ENCODE measurements at regions not wholly inside any gene's neighbourhood (a gene's known extent, or its start where the extent isn't known, plus 50 kb on each side); places are given as distances from the start of the nearest gene placed in this dataset.

DNA sequence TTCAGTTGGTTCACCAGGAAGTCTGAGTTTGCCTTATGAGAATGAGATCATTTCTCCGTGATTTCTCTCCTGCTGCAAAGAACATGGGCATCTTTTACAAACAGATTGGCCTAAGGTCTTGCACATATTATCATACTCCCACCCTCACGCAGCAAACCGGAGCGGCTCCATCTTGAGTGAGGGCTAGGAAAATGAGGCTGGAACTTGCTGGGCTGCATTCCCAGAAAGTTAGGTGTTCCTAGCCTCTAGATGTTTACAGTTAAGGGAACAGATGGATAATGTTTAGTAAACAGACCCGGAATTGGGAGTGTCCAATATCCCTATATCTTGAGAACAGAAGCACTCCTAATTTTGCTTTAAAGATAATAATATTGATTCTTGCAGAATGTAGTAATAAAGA, 247.9 kb upstream of the VCX3A start:
- Mint-ChIP-seq H3K36me3 (ENCODE audit: low read depth) (no peaks in the 10 kb centered on the region), H3K27ac (no peak overlapping the region), H3K9me3 (no peaks in the 10 kb centered on the region), H3K4me3 (no peak overlapping the region), H3K27me3 (no peaks in the 10 kb centered on the region), H3K4me1 (ENCODE audit: low read depth) (no peaks in the 10 kb centered on the region)
- DNase-seq (no peak), ATAC-seq (no peak)
- TF ChIP-seq, protein P1, sequence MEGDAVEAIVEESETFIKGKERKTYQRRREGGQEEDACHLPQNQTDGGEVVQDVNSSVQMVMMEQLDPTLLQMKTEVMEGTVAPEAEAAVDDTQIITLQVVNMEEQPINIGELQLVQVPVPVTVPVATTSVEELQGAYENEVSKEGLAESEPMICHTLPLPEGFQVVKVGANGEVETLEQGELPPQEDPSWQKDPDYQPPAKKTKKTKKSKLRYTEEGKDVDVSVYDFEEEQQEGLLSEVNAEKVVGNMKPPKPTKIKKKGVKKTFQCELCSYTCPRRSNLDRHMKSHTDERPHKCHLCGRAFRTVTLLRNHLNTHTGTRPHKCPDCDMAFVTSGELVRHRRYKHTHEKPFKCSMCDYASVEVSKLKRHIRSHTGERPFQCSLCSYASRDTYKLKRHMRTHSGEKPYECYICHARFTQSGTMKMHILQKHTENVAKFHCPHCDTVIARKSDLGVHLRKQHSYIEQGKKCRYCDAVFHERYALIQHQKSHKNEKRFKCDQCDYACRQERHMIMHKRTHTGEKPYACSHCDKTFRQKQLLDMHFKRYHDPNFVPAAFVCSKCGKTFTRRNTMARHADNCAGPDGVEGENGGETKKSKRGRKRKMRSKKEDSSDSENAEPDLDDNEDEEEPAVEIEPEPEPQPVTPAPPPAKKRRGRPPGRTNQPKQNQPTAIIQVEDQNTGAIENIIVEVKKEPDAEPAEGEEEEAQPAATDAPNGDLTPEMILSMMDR (IDR thresholded peaks at IDR 0.05) = no peak
- CTCF ChIA-PET = no interaction called here
- POLR2A ChIA-PET = no interaction called here
- intact Hi-C loops (cut with micrococcal nuclease) = no loop called here

DNA sequence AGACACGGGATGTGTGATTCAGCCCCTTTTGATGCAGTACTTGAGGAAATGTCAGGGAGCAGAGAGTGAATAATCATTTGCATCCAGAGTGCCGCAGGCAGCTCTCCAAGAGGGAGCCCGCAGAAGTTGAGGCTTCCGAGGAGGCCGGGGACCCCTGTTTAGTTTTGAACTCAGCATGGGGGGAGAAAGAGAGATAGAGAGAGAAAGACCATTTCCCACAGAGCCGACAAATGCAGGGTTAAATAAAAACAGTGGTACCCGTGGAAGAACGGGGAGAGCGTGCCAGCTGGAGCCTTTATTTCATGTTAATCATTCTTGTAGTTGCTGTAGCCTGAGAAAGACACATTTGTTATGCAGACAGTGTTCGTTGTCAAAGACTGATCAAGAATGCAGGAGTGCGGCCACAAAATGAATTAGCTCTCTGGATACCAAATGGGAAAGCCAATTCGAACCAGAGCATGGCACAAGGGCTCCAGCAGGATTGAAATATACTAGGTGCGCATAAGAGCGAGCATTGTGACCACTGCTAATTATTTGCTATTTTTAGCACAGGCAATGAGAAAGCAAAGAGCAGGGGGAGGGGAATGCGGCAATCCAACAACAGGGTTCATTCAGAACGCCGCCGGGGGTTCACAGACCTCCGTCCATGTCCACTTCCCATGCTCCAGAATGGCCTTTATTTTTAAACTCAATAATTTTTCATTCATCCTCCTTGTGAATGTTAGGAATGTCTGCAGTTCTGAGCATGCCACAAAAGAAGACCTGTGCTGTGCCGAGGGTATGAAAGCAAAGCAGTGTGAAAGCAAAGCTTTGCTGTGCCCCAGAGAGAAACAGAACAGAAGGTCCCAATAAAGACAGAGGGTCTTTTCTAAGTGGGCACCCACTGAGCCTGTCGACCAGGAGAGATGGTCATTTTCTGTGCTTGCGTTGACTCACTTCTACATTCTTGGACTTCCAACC, 243.9 kb upstream of the VCX3A start:
- Mint-ChIP-seq H3K4me3 (no peak overlapping the region), H3K27me3 (no peaks in the 10 kb centered on the region), H3K4me1 (ENCODE audit: low read depth) (no peaks in the 10 kb centered on the region), H3K9me3 (no peaks in the 10 kb centered on the region), H3K36me3 (ENCODE audit: low read depth) (no peaks in the 10 kb centered on the region), H3K27ac (no peak overlapping the region)
- CTCF ChIA-PET = no interaction called here
- intact Hi-C loops (cut with micrococcal nuclease) = no loop called here
- POLR2A ChIA-PET = no interaction called here
- ATAC-seq = no peak
- no peak for DNase-seq
- TF ChIP-seq, protein P1 (IDR thresholded peaks at IDR 0.05) = no peak

DNA sequence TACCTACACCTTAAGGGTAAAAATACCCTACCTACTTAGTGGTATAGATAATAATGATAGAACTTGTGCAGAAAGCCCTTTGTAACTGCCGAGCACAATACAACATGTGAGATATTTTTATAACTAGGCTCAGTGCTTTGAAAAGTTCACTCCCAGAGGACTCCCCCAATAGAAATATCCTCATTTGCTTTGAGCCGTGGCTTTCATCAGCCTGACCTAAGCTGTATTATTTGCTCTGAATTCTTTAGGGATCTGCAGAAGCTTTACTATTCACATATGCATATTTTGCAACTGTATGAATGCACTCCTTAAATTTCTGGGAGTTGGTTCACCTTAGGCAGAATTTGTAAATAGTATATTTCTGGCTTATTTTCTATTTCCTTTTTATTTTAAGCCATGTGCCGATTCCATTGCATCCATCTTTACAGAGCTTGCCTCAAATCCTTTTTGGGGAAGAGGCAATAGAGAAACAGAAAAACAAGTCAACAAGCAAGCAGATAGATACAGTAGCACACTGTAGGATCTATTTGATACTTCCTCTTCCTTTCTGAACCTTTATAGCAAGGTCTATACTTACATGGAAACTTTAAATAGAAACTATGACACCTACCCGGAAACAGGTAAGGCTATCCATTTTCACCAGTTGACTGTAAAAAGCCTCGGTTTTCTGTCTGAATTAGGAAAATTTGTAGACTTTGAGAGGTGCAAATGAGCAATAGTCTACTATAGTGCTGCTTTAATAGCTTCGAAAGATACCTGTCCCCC, 242.5 kb upstream of the VCX3A start:
- no peak overlapping the region for H3K4me3 Mint-ChIP-seq
- POLR2A ChIA-PET = no interaction called here
- DNase-seq = no peak
- no peaks in the 10 kb centered on the region for H3K9me3 Mint-ChIP-seq
- no peaks in the 10 kb centered on the region for H3K4me1 Mint-ChIP-seq (ENCODE audit: low read depth)
- H3K27me3 Mint-ChIP-seq = no peaks in the 10 kb centered on the region
- intact Hi-C loops (cut with micrococcal nuclease) = no loop called here
- H3K27ac Mint-ChIP-seq = no peak overlapping the region
- H3K36me3 Mint-ChIP-seq (ENCODE audit: low read depth) = no peaks in the 10 kb centered on the region
- CTCF ChIA-PET = no interaction called here
- TF ChIP-seq, protein P1 (IDR thresholded peaks at IDR 0.05) = no peak
- ATAC-seq = no peak

DNA sequence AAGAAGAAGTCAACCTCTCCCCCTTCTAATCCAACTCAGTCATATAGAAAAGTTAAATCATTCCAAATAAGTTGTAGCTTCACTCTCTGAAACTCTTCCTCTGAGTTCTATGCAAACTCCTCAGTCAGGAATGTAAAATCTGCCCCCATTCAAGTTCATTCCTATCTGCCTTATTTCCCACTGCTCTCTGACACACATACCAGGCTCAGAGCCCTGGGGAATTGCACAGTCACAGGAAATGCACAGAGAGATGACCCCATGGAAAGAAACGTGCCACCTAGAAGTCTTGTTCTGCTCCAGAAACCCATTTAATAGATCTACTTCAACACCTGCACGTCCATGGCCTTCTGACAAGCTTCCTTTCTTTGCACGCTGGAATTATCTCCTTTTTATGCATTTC, 236.0 kb upstream of the VCX3A start:
- Mint-ChIP-seq H3K27ac (no peak overlapping the region), H3K4me1 (ENCODE audit: low read depth) (no peaks in the 10 kb centered on the region), H3K27me3 (no peaks in the 10 kb centered on the region), H3K9me3 (no peaks in the 10 kb centered on the region), H3K36me3 (ENCODE audit: low read depth) (no peaks in the 10 kb centered on the region), H3K4me3 (no peak overlapping the region)
- ATAC-seq (no peak), DNase-seq (no peak)
- ChIA-PET POLR2A (no interaction called here), CTCF (no interaction called here)
- intact Hi-C loops (cut with micrococcal nuclease) = no loop called here
- TF ChIP-seq, protein P1 (IDR thresholded peaks at IDR 0.05) = no peak

DNA sequence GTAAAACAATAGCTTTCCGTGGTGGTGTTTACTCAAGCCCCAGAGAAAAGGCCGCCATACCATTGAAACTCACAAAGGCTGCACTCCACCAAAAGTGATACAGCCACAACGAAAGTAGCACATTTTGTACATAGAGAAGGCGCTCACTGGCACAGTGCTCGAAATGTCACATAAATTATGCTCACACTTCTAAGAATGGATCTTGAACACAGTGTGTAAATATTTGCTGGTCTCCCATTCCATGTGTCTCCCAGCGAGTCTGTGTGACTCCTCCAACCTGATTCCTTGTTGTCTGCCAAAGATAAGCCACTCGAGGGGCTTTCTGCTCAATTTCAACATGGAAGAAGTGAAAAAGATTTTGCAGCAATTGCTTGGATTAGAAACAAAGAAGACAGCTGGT, 234.0 kb upstream of the VCX3A start:
- no peak overlapping the region for H3K4me3 Mint-ChIP-seq
- H3K27me3 Mint-ChIP-seq = no peaks in the 10 kb centered on the region
- no peaks in the 10 kb centered on the region for H3K36me3 Mint-ChIP-seq (ENCODE audit: low read depth)
- DNase-seq = no peak
- CTCF ChIA-PET = no interaction called here
- no peaks in the 10 kb centered on the region for H3K9me3 Mint-ChIP-seq
- intact Hi-C loops (cut with micrococcal nuclease) = no loop called here
- POLR2A ChIA-PET = no interaction called here
- no peak overlapping the region for H3K27ac Mint-ChIP-seq
- ATAC-seq = no peak
- TF ChIP-seq, protein P1 (IDR thresholded peaks at IDR 0.05) = no peak
- no peaks in the 10 kb centered on the region for H3K4me1 Mint-ChIP-seq (ENCODE audit: low read depth)

All from activated CD8-positive, alpha-beta T cell treated with anti-CD3 and anti-CD28 coated beads for 36 hours (primary cell).